Neuron (in vitro differentiated cells): ENCODE measurements at regions not wholly inside any gene's neighbourhood (a gene's known extent, or its start where the extent isn't known, plus 50 kb on each side); places are given as distances from the start of the nearest gene placed in this dataset.

Experiments used
- H2AFZ ChIP-seq: one replicate; pipeline ENCODE4 v1.6.1; 2013; ENCODE audit warnings: low read depth, mild to moderate bottlenecking, inconsistent platforms, low read length, moderate library complexity
- H3K27me3 ChIP-seq: one replicate; pipeline ENCODE4 v1.6.1; 2013; ENCODE audit warnings: low read length; ENCODE audit not compliant: insufficient read depth
- H3K36me3 ChIP-seq: one replicate; pipeline ENCODE4 v1.6.1; 2013; ENCODE audit warnings: low read length; ENCODE audit not compliant: insufficient read depth
- H3K4me1 ChIP-seq: one replicate; pipeline ENCODE4 v1.6.1; 2013; ENCODE audit warnings: low read length; ENCODE audit not compliant: insufficient read depth
- H3K4me3 ChIP-seq: 2 replicates; pipeline ENCODE4 v1.5.1; 2013; ENCODE audit warnings: mild to moderate bottlenecking, low read length, moderate library complexity
- H3K9me3 ChIP-seq: one replicate; pipeline ENCODE4 v1.6.1; 2013; ENCODE audit warnings: low read length

GRCh38 chr20:12037521-12037920, 119.8 kb downstream of the BTBD3 start:
- no peaks in the 10 kb centered on the region for H3K9me3 ChIP-seq
- no peaks in the 10 kb centered on the region for H3K36me3 ChIP-seq
- no peak overlapping the region for H2AFZ ChIP-seq
- no peaks in the 10 kb centered on the region for H3K27me3 ChIP-seq
- H3K4me3 ChIP-seq, result no peak overlapping the region
- no peaks in the 10 kb centered on the region for H3K4me1 ChIP-seq

- H3K9me3 ChIP-seq, result no peaks in the 10 kb centered on the region
- no peak overlapping the region for H2AFZ ChIP-seq
- H3K4me1 ChIP-seq, result no peaks in the 10 kb centered on the region
- no peaks in the 10 kb centered on the region for H3K36me3 ChIP-seq
- no peak overlapping the region for H3K4me3 ChIP-seq
- no peaks in the 10 kb centered on the region for H3K27me3 ChIP-seq
Measured at GRCh38 chr20:12040261-12040660, 122.6 kb downstream of the BTBD3 start.

DNA sequence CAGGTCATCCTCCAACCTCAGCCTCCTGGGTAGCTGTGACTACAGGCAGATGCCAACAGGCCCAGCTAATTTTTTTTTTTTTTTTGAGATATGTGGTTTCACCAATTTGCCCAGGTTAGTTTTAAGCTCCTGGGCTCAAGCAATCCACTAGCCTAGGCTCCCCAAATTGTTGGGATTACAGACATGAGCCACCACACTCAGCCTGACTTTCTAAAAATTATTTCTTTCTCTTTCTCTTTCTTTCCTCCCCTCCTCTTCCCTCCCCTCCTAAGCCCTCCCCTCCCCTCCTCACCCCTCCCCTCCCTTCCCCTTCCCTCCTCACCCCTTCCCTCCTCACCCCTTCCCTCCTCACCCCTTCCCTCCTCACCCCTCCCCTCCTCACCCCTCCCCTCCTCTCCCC, 127.3 kb downstream of the BTBD3 start:
- H3K4me1 ChIP-seq, result no peaks in the 10 kb centered on the region

GRCh38 chr20:12047838-12048432, 130.2 kb downstream of the BTBD3 start:
- no peaks in the 10 kb centered on the region for H3K9me3 ChIP-seq
- no peak overlapping the region for H2AFZ ChIP-seq
- no peak overlapping the region for H3K4me3 ChIP-seq
- H3K4me1 ChIP-seq, result no peaks in the 10 kb centered on the region
- no peaks in the 10 kb centered on the region for H3K27me3 ChIP-seq
- no peaks in the 10 kb centered on the region for H3K36me3 ChIP-seq

More for the DNA sequence above, 127.3 kb downstream of the BTBD3 start:
- no peak overlapping the region for H2AFZ ChIP-seq
- no peaks in the 10 kb centered on the region for H3K27me3 ChIP-seq
- H3K4me3 ChIP-seq, result no peak overlapping the region
- no peaks in the 10 kb centered on the region for H3K9me3 ChIP-seq
- H3K36me3 ChIP-seq, result no peaks in the 10 kb centered on the region

GRCh38 chr20:12049125-12049524, 131.4 kb downstream of the BTBD3 start:
- Histone ChIP-seq H2AFZ (no peak overlapping the region), H3K27me3 (no peaks in the 10 kb centered on the region)

GRCh38 chr20:12051206-12052163, 133.8 kb downstream of the BTBD3 start:
- H2AFZ ChIP-seq, result no peak overlapping the region
- H3K4me3 ChIP-seq, result no peak overlapping the region
- H3K36me3 ChIP-seq, result no peaks in the 10 kb centered on the region
- H3K4me1 ChIP-seq, result no peaks in the 10 kb centered on the region
- H3K9me3 ChIP-seq, result no peaks in the 10 kb centered on the region
- H3K27me3 ChIP-seq, result no peaks in the 10 kb centered on the region

More at GRCh38 chr20:12049125-12049524, 131.4 kb downstream of the BTBD3 start:
- Histone ChIP-seq H3K9me3 (no peaks in the 10 kb centered on the region), H3K4me3 (no peak overlapping the region), H3K36me3 (no peaks in the 10 kb centered on the region), H3K4me1 (no peaks in the 10 kb centered on the region)

- Histone ChIP-seq H3K4me1 (no peaks in the 10 kb centered on the region), H2AFZ (no peak overlapping the region), H3K9me3 (no peaks in the 10 kb centered on the region), H3K27me3 (no peaks in the 10 kb centered on the region), H3K36me3 (no peaks in the 10 kb centered on the region), H3K4me3 (no peak overlapping the region)
Measured at GRCh38 chr20:12053353-12053752, 135.7 kb downstream of the BTBD3 start.

GRCh38 chr20:12054556-12054955, 136.9 kb downstream of the BTBD3 start:
- Histone ChIP-seq H3K27me3 (no peaks in the 10 kb centered on the region), H3K9me3 (no peaks in the 10 kb centered on the region), H3K4me3 (no peak overlapping the region), H3K4me1 (no peaks in the 10 kb centered on the region), H3K36me3 (no peaks in the 10 kb centered on the region), H2AFZ (no peak overlapping the region)

DNA sequence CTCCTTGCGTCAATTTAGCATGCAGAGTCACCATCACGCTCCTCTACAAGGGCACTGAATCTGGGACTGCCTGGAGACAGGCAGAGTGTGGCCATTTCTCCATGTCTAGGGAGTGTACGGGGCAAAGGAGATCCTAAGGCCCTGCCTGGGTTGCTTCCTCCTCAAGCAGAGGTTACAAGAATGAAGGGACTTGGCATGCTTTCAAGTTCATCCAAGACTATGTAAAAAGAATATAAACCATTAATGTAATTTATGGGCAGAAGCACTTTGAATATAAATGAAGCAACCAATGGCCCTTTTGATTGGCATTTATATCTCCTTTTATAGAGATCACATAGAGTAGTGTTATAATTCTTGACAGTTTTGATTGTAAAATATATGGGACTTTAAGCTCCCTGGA, 137.5 kb downstream of the BTBD3 start:
- Histone ChIP-seq H3K4me1 (no peaks in the 10 kb centered on the region), H3K9me3 (no peaks in the 10 kb centered on the region), H3K36me3 (no peaks in the 10 kb centered on the region), H3K27me3 (no peaks in the 10 kb centered on the region), H3K4me3 (no peak overlapping the region), H2AFZ (no peak overlapping the region)

DNA sequence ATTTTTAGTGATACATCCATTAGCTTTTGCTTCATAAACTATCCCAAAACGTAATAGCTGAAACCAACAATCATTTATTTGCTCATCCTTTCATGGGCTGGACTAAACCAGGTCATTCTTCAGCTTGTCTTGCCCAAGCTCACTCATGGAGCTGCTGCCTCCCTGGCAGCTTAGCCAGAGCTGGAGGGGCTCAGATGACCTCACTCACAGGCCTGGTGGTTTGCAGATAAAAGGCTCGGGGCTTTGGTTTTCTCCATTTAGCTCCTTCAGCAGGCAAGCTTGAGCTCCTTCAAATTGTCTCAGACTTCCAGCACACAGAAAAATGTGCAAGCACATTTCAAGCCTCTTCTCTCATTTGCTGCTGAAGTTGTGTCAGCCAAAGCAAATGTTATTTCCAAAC, 139.1 kb downstream of the BTBD3 start:
- Histone ChIP-seq H3K4me3 (no peak overlapping the region), H3K9me3 (no peaks in the 10 kb centered on the region), H3K27me3 (no peaks in the 10 kb centered on the region), H3K4me1 (no peaks in the 10 kb centered on the region), H3K36me3 (no peaks in the 10 kb centered on the region), H2AFZ (no peak overlapping the region)

GRCh38 chr20:12057778-12058177, 140.1 kb downstream of the BTBD3 start:
- Histone ChIP-seq H3K9me3 (no peaks in the 10 kb centered on the region), H2AFZ (no peak overlapping the region), H3K36me3 (no peaks in the 10 kb centered on the region), H3K27me3 (no peaks in the 10 kb centered on the region), H3K4me1 (no peaks in the 10 kb centered on the region), H3K4me3 (no peak overlapping the region)

DNA sequence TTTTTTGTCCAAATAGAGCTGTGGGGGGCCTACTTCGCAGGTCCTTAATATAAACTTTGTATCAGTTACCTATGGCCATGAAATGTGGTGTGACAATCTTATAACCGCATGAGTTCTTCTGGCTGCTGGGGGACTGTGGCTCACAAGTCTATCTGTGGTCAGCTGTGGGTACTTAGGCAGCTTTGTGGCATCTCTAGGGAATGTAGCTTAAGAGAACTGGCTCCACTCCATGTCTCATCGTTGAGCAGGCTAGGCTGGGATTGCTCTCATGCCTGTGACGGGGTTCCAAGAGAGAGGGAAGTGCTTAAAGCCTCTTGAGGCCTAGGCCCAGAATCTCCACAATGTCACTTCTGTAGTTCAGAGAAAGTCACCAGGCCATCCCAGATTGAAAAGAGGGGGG, 140.5 kb downstream of the BTBD3 start:
- Histone ChIP-seq H3K4me1 (no peaks in the 10 kb centered on the region), H3K9me3 (no peaks in the 10 kb centered on the region), H3K4me3 (no peak overlapping the region), H2AFZ (no peak overlapping the region), H3K36me3 (no peaks in the 10 kb centered on the region), H3K27me3 (no peaks in the 10 kb centered on the region)

- Histone ChIP-seq H2AFZ (no peak overlapping the region), H3K27me3 (no peaks in the 10 kb centered on the region), H3K4me3 (no peak overlapping the region), H3K36me3 (no peaks in the 10 kb centered on the region), H3K4me1 (no peaks in the 10 kb centered on the region), H3K9me3 (no peaks in the 10 kb centered on the region)
Measured at GRCh38 chr20:12061466-12061865, 143.8 kb downstream of the BTBD3 start.
